Calu3 (cell line): ENCODE measurements at regions not wholly inside any gene's neighbourhood (a gene's known extent, or its start where the extent isn't known, plus 50 kb on each side); places are given as distances from the start of the nearest gene placed in this dataset.

Experiments used
- BruUV-seq: library from RNA; stranded (reverse); fragments of 400-500 nt; replicated peaks from 2 replicates; lab custom pipeline; 2021; lab: Mats Ljungman, UMichigan
- CTCF ChIA-PET: fragments of 300-600 bp; sonication (Branson Sonifier 250); formaldehyde crosslinking; loops from one replicate; lab custom pipeline; 2022; ENCODE audit warnings: antibody characterized with exemption; lab: Charles Lee
- DNase-seq: peaks from one replicate; pipeline ENCODE4 v3.0.0; 2022
- H3K27ac Mint-ChIP-seq: one replicate; pipeline ENCODE4 v1.8.0; 2022; ENCODE audit warnings: mixed read lengths; ENCODE audit not compliant: unreplicated experiment
- H3K27me3 Mint-ChIP-seq: one replicate; pipeline ENCODE4 v1.8.0; 2022; ENCODE audit warnings: mixed read lengths; ENCODE audit not compliant: unreplicated experiment
- H3K36me3 Mint-ChIP-seq: one replicate; pipeline ENCODE4 v1.8.0; 2022; ENCODE audit warnings: mild to moderate bottlenecking, moderate library complexity, mixed read lengths; ENCODE audit not compliant: insufficient read depth, unreplicated experiment
- H3K4me1 Mint-ChIP-seq: one replicate; pipeline ENCODE4 v1.8.0; 2022; ENCODE audit warnings: mild to moderate bottlenecking, low read depth, mixed read lengths; ENCODE audit not compliant: unreplicated experiment
- H3K4me3 Mint-ChIP-seq: one replicate; pipeline ENCODE4 v1.8.0; 2022; ENCODE audit warnings: mild to moderate bottlenecking, low read depth, moderate library complexity, mixed read lengths; ENCODE audit not compliant: unreplicated experiment
- H3K9me3 Mint-ChIP-seq: one replicate; pipeline ENCODE4 v1.8.0; 2022; ENCODE audit warnings: low read depth, mixed read lengths; ENCODE audit not compliant: unreplicated experiment
- CTCF ChIP-seq: fragments of 200-600 bp; IDR thresholded peaks from one replicate; pipeline ENCODE4 v1.8.0; 2022; ENCODE audit warnings: antibody characterized with exemption; ENCODE audit not compliant: unreplicated experiment
- intact Hi-C: fragments of 100-400 bp; cut with micrococcal nuclease; formaldehyde crosslinking; loops from one replicate; pipeline ENCODE4 v1.10.0; 2022; ENCODE audit not compliant: unreplicated experiment

GRCh38 chrX:15055146-15055930 is 182.1 kb downstream of the MOSPD2 start:
- H3K4me1 Mint-ChIP-seq, result no peaks in the 10 kb centered on the region
- DNase-seq, result no peak
- BruUV-seq, result no TSS peak
- CTCF ChIA-PET, result no interaction called here
- H3K27me3 Mint-ChIP-seq, result no peaks in the 10 kb centered on the region
- TF ChIP-seq CTCF, result no peak
- H3K36me3 Mint-ChIP-seq, result no peaks in the 10 kb centered on the region
- H3K9me3 Mint-ChIP-seq, result no peaks in the 10 kb centered on the region
- intact Hi-C loops, result no loop called here
- no peak overlapping the region for H3K4me3 Mint-ChIP-seq
- H3K27ac Mint-ChIP-seq, result no peak overlapping the region

- Mint-ChIP-seq H3K27me3 (no peaks in the 10 kb centered on the region), H3K9me3 (no peaks in the 10 kb centered on the region), H3K4me1 (no peaks in the 10 kb centered on the region), H3K36me3 (no peaks in the 10 kb centered on the region), H3K27ac (no peak overlapping the region), H3K4me3 (no peak overlapping the region)
- BruUV-seq, result no TSS peak
- no peak for TF ChIP-seq CTCF
- intact Hi-C loops, result no loop called here
- DNase-seq, result no peak
- CTCF ChIA-PET, result no interaction called here
Measured at GRCh38 chrX:15050395-15050794, 177.2 kb downstream of the MOSPD2 start.

GRCh38 chrX:15043538-15043937 is 170.3 kb downstream of the MOSPD2 start:
- intact Hi-C loops, result no loop called here
- no peak for TF ChIP-seq CTCF
- no peaks in the 10 kb centered on the region for H3K27me3 Mint-ChIP-seq
- no peaks in the 10 kb centered on the region for H3K36me3 Mint-ChIP-seq
- no peak overlapping the region for H3K4me3 Mint-ChIP-seq
- H3K9me3 Mint-ChIP-seq, result no peaks in the 10 kb centered on the region
- no TSS peak for BruUV-seq
- CTCF ChIA-PET, result no interaction called here
- no peaks in the 10 kb centered on the region for H3K4me1 Mint-ChIP-seq
- H3K27ac Mint-ChIP-seq, result no peak overlapping the region
- no peak for DNase-seq

- Mint-ChIP-seq H3K27me3 (no peaks in the 10 kb centered on the region), H3K36me3 (no peaks in the 10 kb centered on the region), H3K4me3 (no peak overlapping the region), H3K27ac (no peak overlapping the region), H3K4me1 (no peaks in the 10 kb centered on the region), H3K9me3 (no peaks in the 10 kb centered on the region)
- DNase-seq, result no peak
- CTCF ChIA-PET, result no interaction called here
- no peak for TF ChIP-seq CTCF
- BruUV-seq, result no TSS peak
- intact Hi-C loops, result no loop called here
Measured at GRCh38 chrX:15033917-15034316, 160.7 kb downstream of the MOSPD2 start.
